ENCODE measurements at regions not wholly inside any gene's neighbourhood (a gene's known extent, or its start where the extent isn't known, plus 50 kb on each side); places are given as distances from the start of the nearest gene placed in this dataset.
"Not testable (repeated sequence)": the region's sequence is repeated elsewhere in the genome, so short reads cannot be mapped to it uniquely, and the experiment has no call there.

- DNase-seq: no peak
These were observed 100.4 kb upstream of the CLINT1 start for GRCh38 chr5:157959370-157959769.

GRCh38 chr5:157956271-157956885 lies 97.4 kb upstream of the CLINT1 start:
- no peak for DNase-seq

GRCh38 chr5:157955541-157956172 lies 96.7 kb upstream of the CLINT1 start:
- DNase-seq: no peak

GRCh38 chr5:157952374-157952685 lies 93.4 kb upstream of the CLINT1 start:
- no peak for DNase-seq

- DNase-seq: no peak
These were observed 92.9 kb upstream of the CLINT1 start for GRCh38 chr5:157951673-157952373.

GRCh38 chr5:157949520-157949919 lies 90.6 kb upstream of the CLINT1 start:
- DNase-seq: no peak

- peak; percentile 16 for DNase-seq
These were observed 89.9 kb upstream of the CLINT1 start for GRCh38 chr5:157948738-157949410.

GRCh38 chr5:157947156-157947555 lies 88.2 kb upstream of the CLINT1 start:
- DNase-seq: no peak

- DNase-seq: not testable (repeated sequence)
These were observed 86.9 kb upstream of the CLINT1 start for GRCh38 chr5:157945822-157946221.

GRCh38 chr5:157944938-157945337 lies 86.0 kb upstream of the CLINT1 start:
- no peak for DNase-seq

GRCh38 chr5:157944077-157944633 lies 85.2 kb upstream of the CLINT1 start:
- DNase-seq: no peak

- DNase-seq: no peak
These were observed 83.7 kb upstream of the CLINT1 start for GRCh38 chr5:157942595-157942994.

- no peak for DNase-seq
These were observed 82.7 kb upstream of the CLINT1 start for GRCh38 chr5:157941616-157942015.

- DNase-seq: not testable (repeated sequence)
These were observed 79.2 kb upstream of the CLINT1 start for GRCh38 chr5:157938101-157938500.

GRCh38 chr5:157936776-157937501 lies 78.0 kb upstream of the CLINT1 start:
- not testable (repeated sequence) for DNase-seq

- no peak for DNase-seq
These were observed 75.7 kb upstream of the CLINT1 start for GRCh38 chr5:157934600-157934999.

- no peak for DNase-seq
These were observed 74.1 kb upstream of the CLINT1 start for GRCh38 chr5:157933005-157933404.

- DNase-seq: no peak
These were observed 71.8 kb upstream of the CLINT1 start for GRCh38 chr5:157930710-157931109.

GRCh38 chr5:157926977-157927376 lies 68.0 kb upstream of the CLINT1 start:
- DNase-seq: no peak

- no peak for DNase-seq
These were observed 67.1 kb upstream of the CLINT1 start for GRCh38 chr5:157925786-157926671.

GRCh38 chr5:157924931-157925729 lies 66.2 kb upstream of the CLINT1 start:
- no peak for DNase-seq
